Neural crest cell (in vitro differentiated cells): ENCODE measurements at regions not wholly inside any gene's neighbourhood (a gene's known extent, or its start where the extent isn't known, plus 50 kb on each side); places are given as distances from the start of the nearest gene placed in this dataset.

ENCODE experiments used
- DNase-seq: peaks from one replicate; pipeline ENCODE4 v3.0.0; 2021; ENCODE audit warnings: low read depth, mixed read lengths, low spot score
- H3K27ac Mint-ChIP-seq: one replicate; pipeline ENCODE4 v1.8.0; 2021; ENCODE audit warnings: mild to moderate bottlenecking, mixed read lengths; ENCODE audit not compliant: unreplicated experiment
- H3K27me3 Mint-ChIP-seq: 2 replicates; pipeline ENCODE4 v1.8.0; 2021; ENCODE audit warnings: low read depth, mild to moderate bottlenecking, mixed read lengths
- H3K36me3 Mint-ChIP-seq: 2 replicates; pipeline ENCODE4 v1.8.0; 2021; ENCODE audit warnings: low read depth, mild to moderate bottlenecking, mixed read lengths
- H3K4me1 Mint-ChIP-seq: 2 replicates; pipeline ENCODE4 v1.8.0; 2021; ENCODE audit warnings: mixed read lengths
- H3K4me3 Mint-ChIP-seq: one replicate; pipeline ENCODE4 v1.8.0; 2021; ENCODE audit warnings: mild to moderate bottlenecking, mixed read lengths
- H3K9me3 Mint-ChIP-seq: 2 replicates; pipeline ENCODE4 v1.8.0; 2021; ENCODE audit warnings: mixed read lengths
- TF ChIP-seq, protein P1 (sequence below): fragments of 200-600 bp; sonication (generic); conservative IDR thresholded peaks from 2 replicates; pipeline ENCODE4 v1.5.0; 2021; ENCODE audit warnings: antibody characterized with exemption, mild to moderate bottlenecking

DNA sequence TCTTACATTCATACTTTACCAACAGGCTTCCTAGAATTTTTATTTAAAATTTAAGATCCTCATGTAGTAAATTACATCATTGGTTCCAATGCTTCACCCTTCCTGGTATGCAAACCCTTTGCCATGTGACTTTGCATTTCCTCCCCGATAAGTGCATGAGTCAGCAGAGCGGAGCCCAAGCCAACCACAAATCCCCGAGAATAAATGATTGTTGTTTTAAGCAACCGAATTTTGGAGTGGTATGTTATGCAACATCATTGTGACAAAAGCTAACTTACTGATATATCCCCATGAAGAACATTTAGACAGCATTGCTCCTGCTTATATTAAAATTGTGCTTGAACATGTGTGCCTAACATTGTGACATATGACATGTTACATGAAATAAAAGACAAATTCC is 199.4 kb upstream of the DDX53 start:
- H3K27ac Mint-ChIP-seq: no peak overlapping the region
- H3K4me3 Mint-ChIP-seq: no peak overlapping the region
- DNase-seq: no peak
- H3K4me1 Mint-ChIP-seq: peaks cover 5% of the 10 kb centered on the region
- H3K27me3 Mint-ChIP-seq: no peaks in the 10 kb centered on the region
- no peaks in the 10 kb centered on the region for H3K36me3 Mint-ChIP-seq
- TF ChIP-seq, protein P1, sequence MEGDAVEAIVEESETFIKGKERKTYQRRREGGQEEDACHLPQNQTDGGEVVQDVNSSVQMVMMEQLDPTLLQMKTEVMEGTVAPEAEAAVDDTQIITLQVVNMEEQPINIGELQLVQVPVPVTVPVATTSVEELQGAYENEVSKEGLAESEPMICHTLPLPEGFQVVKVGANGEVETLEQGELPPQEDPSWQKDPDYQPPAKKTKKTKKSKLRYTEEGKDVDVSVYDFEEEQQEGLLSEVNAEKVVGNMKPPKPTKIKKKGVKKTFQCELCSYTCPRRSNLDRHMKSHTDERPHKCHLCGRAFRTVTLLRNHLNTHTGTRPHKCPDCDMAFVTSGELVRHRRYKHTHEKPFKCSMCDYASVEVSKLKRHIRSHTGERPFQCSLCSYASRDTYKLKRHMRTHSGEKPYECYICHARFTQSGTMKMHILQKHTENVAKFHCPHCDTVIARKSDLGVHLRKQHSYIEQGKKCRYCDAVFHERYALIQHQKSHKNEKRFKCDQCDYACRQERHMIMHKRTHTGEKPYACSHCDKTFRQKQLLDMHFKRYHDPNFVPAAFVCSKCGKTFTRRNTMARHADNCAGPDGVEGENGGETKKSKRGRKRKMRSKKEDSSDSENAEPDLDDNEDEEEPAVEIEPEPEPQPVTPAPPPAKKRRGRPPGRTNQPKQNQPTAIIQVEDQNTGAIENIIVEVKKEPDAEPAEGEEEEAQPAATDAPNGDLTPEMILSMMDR: no peak
- no peaks in the 10 kb centered on the region for H3K9me3 Mint-ChIP-seq

DNA sequence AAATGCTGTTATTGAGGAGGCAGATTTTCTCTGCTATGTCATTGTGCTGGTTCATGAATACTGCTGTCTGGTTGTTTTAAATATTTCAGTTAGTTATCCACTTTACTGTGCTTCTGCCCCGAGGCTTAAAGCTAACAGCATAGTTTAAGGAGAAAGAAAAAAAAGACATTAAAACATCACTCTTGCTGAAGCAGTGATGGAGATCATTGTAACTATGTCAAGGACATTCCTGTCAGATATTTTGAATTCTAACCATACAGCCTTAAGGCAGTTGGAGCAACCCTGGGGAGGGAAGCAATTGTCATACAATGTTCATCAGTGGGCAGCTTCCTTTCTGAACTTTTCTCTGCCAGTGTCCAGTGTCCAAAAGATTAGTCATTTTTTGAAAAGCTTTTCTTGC is 199.0 kb upstream of the DDX53 start:
- TF ChIP-seq, protein P1: no peak
- Mint-ChIP-seq H3K4me3 (no peak overlapping the region), H3K27ac (no peak overlapping the region), H3K36me3 (no peaks in the 10 kb centered on the region), H3K27me3 (no peaks in the 10 kb centered on the region), H3K9me3 (no peaks in the 10 kb centered on the region), H3K4me1 (peaks cover 5% of the 10 kb centered on the region)
- no peak for DNase-seq

DNA sequence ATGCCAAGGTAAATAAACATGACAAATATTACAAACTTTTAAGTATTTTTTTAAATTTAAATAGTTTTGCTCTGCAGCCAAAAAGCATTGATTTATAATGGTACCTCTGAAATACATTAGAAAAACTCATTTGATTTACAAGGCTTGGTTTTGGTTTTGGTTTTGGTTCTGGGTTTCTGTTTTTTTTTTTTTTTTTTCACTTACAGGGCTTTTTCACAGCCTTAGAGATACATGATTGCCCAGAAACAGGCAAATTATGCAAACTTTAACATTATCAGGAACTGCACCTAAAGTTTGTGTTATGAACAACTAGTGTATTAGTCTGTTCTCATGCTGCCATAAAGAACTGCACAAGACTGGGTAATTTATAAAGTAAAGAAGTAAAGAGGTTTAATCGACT is 196.4 kb upstream of the DDX53 start:
- Mint-ChIP-seq H3K9me3 (no peaks in the 10 kb centered on the region), H3K4me3 (no peak overlapping the region), H3K27ac (no peak overlapping the region), H3K36me3 (no peaks in the 10 kb centered on the region), H3K27me3 (no peaks in the 10 kb centered on the region), H3K4me1 (peaks cover 5% of the 10 kb centered on the region)
- TF ChIP-seq, protein P1: no peak
- no peak for DNase-seq

DNA sequence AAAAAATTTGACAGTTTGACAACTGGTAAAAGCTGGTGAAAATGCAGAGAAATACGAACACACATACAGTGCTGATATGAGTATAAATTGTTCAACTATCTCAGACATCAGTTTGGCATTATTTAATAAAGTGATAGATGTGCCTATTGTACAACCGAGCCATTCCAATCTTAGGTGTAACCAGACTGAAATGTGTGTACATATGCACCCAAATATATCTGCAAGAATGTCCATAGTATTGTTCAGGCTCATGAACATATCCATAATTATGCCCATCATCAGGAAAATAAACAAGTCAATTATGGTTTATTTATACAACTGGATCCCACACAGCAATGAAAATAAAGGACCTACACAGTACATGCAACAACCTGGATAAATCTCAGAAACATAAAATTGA is 188.9 kb upstream of the DDX53 start:
- Mint-ChIP-seq H3K4me3 (no peak overlapping the region), H3K36me3 (no peaks in the 10 kb centered on the region), H3K4me1 (no peaks in the 10 kb centered on the region), H3K9me3 (no peaks in the 10 kb centered on the region), H3K27ac (no peak overlapping the region), H3K27me3 (no peaks in the 10 kb centered on the region)
- TF ChIP-seq, protein P1: no peak
- no peak for DNase-seq

DNA sequence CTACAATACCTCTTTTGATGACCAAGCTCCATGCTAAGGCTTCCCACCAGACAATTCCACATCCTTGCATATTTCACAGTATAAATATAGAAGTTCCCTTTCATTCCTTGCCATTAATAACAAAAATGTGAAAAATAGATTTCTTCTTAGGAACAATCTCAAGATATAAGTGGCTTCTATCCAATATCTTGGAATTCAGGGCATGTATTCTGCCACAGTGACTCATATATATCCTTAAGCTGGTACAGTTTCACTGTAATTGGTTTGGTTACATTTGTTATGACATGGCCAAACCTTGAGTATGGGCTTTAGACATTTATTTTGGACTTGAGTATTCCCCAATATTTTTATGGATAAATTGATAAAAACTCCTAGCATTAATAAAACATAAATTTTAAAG is 181.7 kb upstream of the DDX53 start:
- Mint-ChIP-seq H3K4me1 (no peaks in the 10 kb centered on the region), H3K4me3 (no peak overlapping the region), H3K9me3 (no peaks in the 10 kb centered on the region), H3K27ac (no peak overlapping the region), H3K27me3 (no peaks in the 10 kb centered on the region), H3K36me3 (no peaks in the 10 kb centered on the region)
- no peak for DNase-seq
- TF ChIP-seq, protein P1: no peak

DNA sequence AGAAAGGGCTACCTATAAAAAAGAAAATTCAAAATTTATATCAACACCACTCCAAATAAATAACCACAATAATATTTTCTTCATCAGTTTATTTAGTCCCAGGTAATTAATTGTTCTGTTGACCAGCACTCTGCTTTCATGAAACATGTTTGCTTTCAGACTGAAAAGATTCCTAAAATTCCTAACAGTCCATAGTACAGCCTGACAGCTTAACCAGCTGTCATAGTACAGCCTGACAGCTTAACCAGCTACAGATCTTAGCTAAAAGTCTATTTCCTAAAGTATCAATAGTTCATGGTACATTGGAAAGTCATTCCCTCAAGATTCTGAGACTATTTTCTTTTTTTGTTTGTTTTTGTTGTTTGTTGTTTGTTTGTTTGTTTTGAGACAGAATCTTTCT is 144.1 kb upstream of the DDX53 start:
- DNase-seq: no peak
- H3K27ac Mint-ChIP-seq: no peak overlapping the region
- H3K4me3 Mint-ChIP-seq: no peak overlapping the region
- H3K4me1 Mint-ChIP-seq: peaks cover 9% of the 10 kb centered on the region
- H3K9me3 Mint-ChIP-seq: peaks cover 10% of the 10 kb centered on the region
- TF ChIP-seq, protein P1: no peak
- H3K36me3 Mint-ChIP-seq: peaks cover 4% of the 10 kb centered on the region
- no peaks in the 10 kb centered on the region for H3K27me3 Mint-ChIP-seq
